ENCODE measurements at regions not wholly inside any gene's neighbourhood (a gene's known extent, or its start where the extent isn't known, plus 50 kb on each side); places are given as distances from the start of the nearest gene placed in this dataset.

- Histone ChIP-seq H3K79me2 (ENCODE audit: insufficient read depth, low read length) (no peaks in the 10 kb centered on the region), H3K4me2 (ENCODE audit: low read depth, low read length) (no peak overlapping the region), H3K36me3 (replicated peaks in 1 of 2; ENCODE audit: control insufficient read depth in 1 of 2, insufficient read depth in 2 of 2, low read length in 2 of 2) (no peaks in the 10 kb centered on the region), H3K4me3 (replicated peaks in 1 of 3; ENCODE audit: insufficient read depth in 1 of 3, low read depth in 2 of 3, low read length in 3 of 3) (no peak overlapping the region), H4K20me1 (ENCODE audit: insufficient read depth, low read length) (no peaks in the 10 kb centered on the region), H3K27me3 (ENCODE audit: control insufficient read depth in 1 of 2, insufficient read depth in 2 of 2, low read length in 2 of 2) (peaks cover 1 to 3% of the 10 kb centered on the region in 2 experiments; a peak in 1 of 5 replicates), H3K27ac (ENCODE audit: extremely low read length, insufficient read depth, low read length) (no peak overlapping the region), H3K9ac (ENCODE audit: insufficient read depth, low read depth, low read length) (no peak overlapping the region), H3K4me1 (ENCODE audit: insufficient read depth, low read length) (no peaks in the 10 kb centered on the region), H3K9me3 (ENCODE audit: low read length) (no peaks in the 10 kb centered on the region), H2AFZ (ENCODE audit: low read length) (no peak overlapping the region)
- ChIA-PET POLR2A (no interaction called here), CTCF (ENCODE audit: low intra/inter-chr PET ratio, low total read pairs) (no interaction called here)
- no peak for ATAC-seq
- 32% methylated on average over 5 of the region's 5 CpGs for WGBS (ENCODE audit: low lambda C conversion rate)
- intact Hi-C loops (cut with micrococcal nuclease; ENCODE audit: unreplicated experiment) = no loop called here
- BruUV-seq (replicated peaks) = no TSS peak
- in situ Hi-C loops (cut with HindIII; ENCODE audit: extremely low pct_ligation_motif_present, low pct_unique_long_range_greater_than_20kb) = no loop called here
- DNase-seq (ENCODE audit: low spot score) = no peak
- TF ChIP-seq ATF7-NPFF (CRISPR knock-in tag; IDR thresholded peaks at IDR 0.05; ENCODE audit: low read depth) = no peak
- no peak for TF ChIP-seq HMGXB4 (CRISPR knock-in tag; IDR thresholded peaks at IDR 0.05; ENCODE audit: borderline replicate concordance in 1 of 2, low read depth in 1 of 2)
- no peak for TF ChIP-seq ZNF605 (CRISPR knock-in tag; IDR thresholded peaks at IDR 0.05)
- TF ChIP-seq SKI (IDR thresholded peaks at IDR 0.05; ENCODE audit: partially characterized antibody) = no peak
- no peak for TF ChIP-seq FOXO1 (CRISPR knock-in tag; IDR thresholded peaks at IDR 0.05)
- TF ChIP-seq FOSL2 (CRISPR knock-in tag; IDR thresholded peaks at IDR 0.05) = no peak
- TF ChIP-seq CREM (IDR thresholded peaks at IDR 0.05) = no peak
- TF ChIP-seq CREM (CRISPR knock-in tag; IDR thresholded peaks at IDR 0.05) = no peak
- TF ChIP-seq NFKBIZ (CRISPR knock-in tag; IDR thresholded peaks at IDR 0.05) = no peak
- no peak for TF ChIP-seq FIP1L1 (IDR thresholded peaks at IDR 0.05; ENCODE audit: borderline replicate concordance, insufficient read depth, low read depth, low read length)
- no peak for TF ChIP-seq ZBTB10 (CRISPR knock-in tag; IDR thresholded peaks at IDR 0.05; ENCODE audit: borderline replicate concordance)
- no peak for FAIRE-seq
These were observed 219.9 kb downstream of the NXNL2 start for GRCh38 chr9:88754886-88755285.
